ENCODE measurements at regions not wholly inside any gene's neighbourhood (a gene's known extent, or its start where the extent isn't known, plus 50 kb on each side); places are given as distances from the start of the nearest gene placed in this dataset.

DNA sequence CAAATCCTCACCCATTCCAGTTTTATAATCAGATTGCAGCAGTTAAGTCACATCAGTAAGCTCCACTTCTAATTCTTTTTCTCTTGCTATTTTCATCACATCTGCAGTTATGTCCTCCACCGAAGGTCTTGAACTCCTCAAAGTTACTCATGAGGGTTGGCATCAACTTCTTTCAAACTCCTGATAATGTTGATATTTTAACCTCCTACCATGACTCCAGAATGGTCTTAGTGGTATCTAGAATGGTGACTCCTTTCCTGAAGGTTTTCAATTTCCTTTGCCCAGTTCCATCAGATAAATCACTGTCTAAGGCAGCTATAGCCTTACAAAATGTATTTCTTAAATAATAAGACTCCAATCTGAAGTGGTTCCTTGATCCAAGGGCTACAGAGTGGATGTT is 53.8 kb upstream of the EDIL3 start:
- FAIRE-seq, result no peak
- no peak overlapping the region for H3K4me2 ChIP-seq (ENCODE audit: insufficient read depth in 1 of 2, low read depth in 2 of 2, low read length in 2 of 2)

More for the DNA sequence above, 53.8 kb upstream of the EDIL3 start:
- no peak overlapping the region for H2BK5ac ChIP-seq (ENCODE audit: low read depth, low read length)
- H3K79me2 ChIP-seq (ENCODE audit: control insufficient read depth in 1 of 2, insufficient read depth in 2 of 2, low read length in 2 of 2), result no peaks in the 10 kb centered on the region
- H2BK12ac ChIP-seq (ENCODE audit: low read depth, low read length), result no peak overlapping the region
- H2BK120ac ChIP-seq (replicated peaks; ENCODE audit: low read depth, low read length), result no peak overlapping the region
- no peaks in the 10 kb centered on the region for H3K79me1 ChIP-seq (ENCODE audit: low read depth, low read length)
- H3K18ac ChIP-seq (ENCODE audit: extremely low read depth, low read length), result no peak overlapping the region
- H4K8ac ChIP-seq (ENCODE audit: extremely low read depth, insufficient read depth, low read length), result no peak overlapping the region
- ChIA-PET POLR2A (ENCODE audit: partially characterized antibody) (no interaction called here), CTCF (ENCODE audit: partially characterized antibody) (interaction anchor here (1.2 to 1.3 kb wide), 2 partner anchors 10 to 12 kb away, joined by 3 read pairs; no protein-coding TSS in a partner anchor)
- H2AFZ ChIP-seq (ENCODE audit: low read length), result no peak overlapping the region
- no peak overlapping the region for H2AK5ac ChIP-seq (ENCODE audit: low read depth, low read length)
- no peak overlapping the region for H3K27ac ChIP-seq (ENCODE audit: low read depth, low read length)
- H3K23ac ChIP-seq (ENCODE audit: insufficient read length), result no peak overlapping the region
- TF ChIP-seq HDAC6 (IDR thresholded peaks at IDR 0.05; ENCODE audit: low read depth, low read length) (no peak), CTBP2 (IDR thresholded peaks at IDR 0.05; ENCODE audit: borderline replicate concordance, insufficient read depth, insufficient read length, low read length) (no peak), ATF3 (IDR thresholded peaks at IDR 0.05; ENCODE audit: insufficient read depth, low read depth, low read length) (no peak), RXRA (IDR thresholded peaks at IDR 0.05; ENCODE audit: insufficient read depth, low read depth, low read length) (no peak), POLR2AphosphoS5 (IDR thresholded peaks at IDR 0.05; ENCODE audit: low read depth, low read length) (no peak), EP300 (IDR thresholded peaks at IDR 0.05; ENCODE audit: borderline replicate concordance in 1 of 2, low read depth in 2 of 2, low read length in 2 of 2) (no peak), POLR2A (IDR thresholded peaks at IDR 0.05; ENCODE audit: control extremely low read depth in 1 of 2, low read depth in 2 of 2, low read length in 2 of 2) (no peak), TAF1 (IDR thresholded peaks at IDR 0.05; ENCODE audit: low read depth, low read length) (no peak), CBX5 (IDR thresholded peaks at IDR 0.05; ENCODE audit: low read depth, low read length) (no peak), HDAC2 (IDR thresholded peaks at IDR 0.05; ENCODE audit: borderline replicate concordance in 1 of 2, low read depth in 2 of 2, low read length in 2 of 2) (no peak), GTF2F1 (IDR thresholded peaks at IDR 0.05; ENCODE audit: borderline replicate concordance, low read depth, low read length) (no peak), RAD21 (IDR thresholded peaks at IDR 0.05 in 1 of 2, conservative IDR thresholded peaks at IDR 0.05 in 1 of 2; ENCODE audit: low read depth in 2 of 2, low read length in 2 of 2) (no peak)
- TF ChIP-seq, protein P1, sequence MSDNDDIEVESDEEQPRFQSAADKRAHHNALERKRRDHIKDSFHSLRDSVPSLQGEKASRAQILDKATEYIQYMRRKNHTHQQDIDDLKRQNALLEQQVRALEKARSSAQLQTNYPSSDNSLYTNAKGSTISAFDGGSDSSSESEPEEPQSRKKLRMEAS (IDR thresholded peaks at IDR 0.05), result no peak
- H3K9ac ChIP-seq (replicated peaks in 1 of 4; ENCODE audit: extremely low read depth in 1 of 4, low read depth in 3 of 4, low read length in 3 of 4), result no peak overlapping the region
- no peak overlapping the region for H4K91ac ChIP-seq (replicated peaks; ENCODE audit: insufficient read length, low read length)
- H3K4me1 ChIP-seq (replicated peaks in 1 of 4; ENCODE audit: control insufficient read depth in 3 of 4, insufficient read depth in 4 of 4, low read length in 3 of 4), result no peaks in the 10 kb centered on the region
- no peaks in the 10 kb centered on the region for H3K27me3 ChIP-seq (replicated peaks in 1 of 4; ENCODE audit: control insufficient read depth in 3 of 4, extremely low read depth in 1 of 4, insufficient read depth in 3 of 4, low read length in 3 of 4)
- WGBS, 2 experiments (ENCODE audit: extremely low coverage in 1 of 2, insufficient coverage in 1 of 2, insufficient read length in 1 of 2, insufficient replicate concordance in 2 of 2, low coverage in 1 of 2, low lambda C conversion rate in 2 of 2, missing lambda C conversion rate in 1 of 2), result 100% methylated on average over 1 of the region's 1 CpG; no CpG with 5 or more reads in 1 of the 2 experiments
- H3K9me3 ChIP-seq (ENCODE audit: insufficient read depth in 2 of 2, low read depth in 1 of 2, low read length in 1 of 2), result no peaks in the 10 kb centered on the region
- no peak overlapping the region for H3K4ac ChIP-seq (replicated peaks; ENCODE audit: insufficient read length, low read depth, low read length)
- no peaks in the 10 kb centered on the region; a peak in 1 of 8 replicates for H3K36me3 ChIP-seq (ENCODE audit: control insufficient read depth in 2 of 4, insufficient read depth in 4 of 4, low read length in 3 of 4)
- no peak overlapping the region for H3K56ac ChIP-seq (replicated peaks; ENCODE audit: insufficient read length, low read depth, low read length)
- no peak overlapping the region for H4K5ac ChIP-seq (ENCODE audit: insufficient read length, low read depth, low read length)
- H3K14ac ChIP-seq (ENCODE audit: insufficient read length), result no peak overlapping the region
- no peak overlapping the region for H2BK15ac ChIP-seq (ENCODE audit: low read length)
- H3K23me2 ChIP-seq (ENCODE audit: low read depth, low read length), result no peaks in the 10 kb centered on the region
- H2BK20ac ChIP-seq (ENCODE audit: low read length), result no peak overlapping the region
- no peak overlapping the region for H3K4me3 ChIP-seq (ENCODE audit: extremely low read depth in 1 of 4, insufficient read depth in 2 of 4, low read depth in 3 of 4, low read length in 4 of 4)
- no peak for DNase-seq (ENCODE audit: low read depth in 1 of 2, low spot score in 2 of 2)
- no peaks in the 10 kb centered on the region for H4K20me1 ChIP-seq (replicated peaks in 1 of 2; ENCODE audit: control insufficient read depth in 1 of 2, insufficient read depth in 2 of 2, low read length in 2 of 2)

Measured in H1 (cell line).